ENCODE measurements at regions not wholly inside any gene's neighbourhood (a gene's known extent, or its start where the extent isn't known, plus 50 kb on each side); places are given as distances from the start of the nearest gene placed in this dataset.

GRCh38 chr15:38012894-38013293 is 78.5 kb downstream of the TMCO5A start:
- no peaks in the 10 kb centered on the region for H3K79me2 ChIP-seq (ENCODE audit: control insufficient read depth, insufficient read depth, low read length)
- intact Hi-C loops (cut with micrococcal nuclease): no loop called here
- no peak overlapping the region for H3K4me2 ChIP-seq (replicated peaks; ENCODE audit: low read depth, low read length, poor library complexity, severe bottlenecking)
- WGBS (ENCODE audit: insufficient coverage): no CpG with 5 or more reads among the region's 1 CpG
- no peaks in the 10 kb centered on the region for H3K4me1 Mint-ChIP-seq
- H3K27me3 ChIP-seq (replicated peaks in 1 of 4; ENCODE audit: control extremely low read depth in 1 of 4, control insufficient read depth in 3 of 4, insufficient read depth in 4 of 4, low read length in 3 of 4): no peaks in the 10 kb centered on the region
- H3K4me3 Mint-ChIP-seq: no peak overlapping the region
- ATAC-seq (ENCODE audit: low read depth) (no peak), DNase-seq (no peak)
- no peaks in the 10 kb centered on the region for H3K36me3 ChIP-seq (replicated peaks in 1 of 2; ENCODE audit: control extremely low read depth in 1 of 2, control insufficient read depth in 1 of 2, extremely low read depth in 1 of 2, insufficient read depth in 2 of 2, low read length in 1 of 2)
- TF ChIP-seq EZH2 (IDR thresholded peaks at IDR 0.05; ENCODE audit: borderline replicate concordance, insufficient read depth, low read depth, low read length, poor library complexity, severe bottlenecking): no peak
- TF ChIP-seq, protein P1, sequence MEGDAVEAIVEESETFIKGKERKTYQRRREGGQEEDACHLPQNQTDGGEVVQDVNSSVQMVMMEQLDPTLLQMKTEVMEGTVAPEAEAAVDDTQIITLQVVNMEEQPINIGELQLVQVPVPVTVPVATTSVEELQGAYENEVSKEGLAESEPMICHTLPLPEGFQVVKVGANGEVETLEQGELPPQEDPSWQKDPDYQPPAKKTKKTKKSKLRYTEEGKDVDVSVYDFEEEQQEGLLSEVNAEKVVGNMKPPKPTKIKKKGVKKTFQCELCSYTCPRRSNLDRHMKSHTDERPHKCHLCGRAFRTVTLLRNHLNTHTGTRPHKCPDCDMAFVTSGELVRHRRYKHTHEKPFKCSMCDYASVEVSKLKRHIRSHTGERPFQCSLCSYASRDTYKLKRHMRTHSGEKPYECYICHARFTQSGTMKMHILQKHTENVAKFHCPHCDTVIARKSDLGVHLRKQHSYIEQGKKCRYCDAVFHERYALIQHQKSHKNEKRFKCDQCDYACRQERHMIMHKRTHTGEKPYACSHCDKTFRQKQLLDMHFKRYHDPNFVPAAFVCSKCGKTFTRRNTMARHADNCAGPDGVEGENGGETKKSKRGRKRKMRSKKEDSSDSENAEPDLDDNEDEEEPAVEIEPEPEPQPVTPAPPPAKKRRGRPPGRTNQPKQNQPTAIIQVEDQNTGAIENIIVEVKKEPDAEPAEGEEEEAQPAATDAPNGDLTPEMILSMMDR (IDR thresholded peaks at IDR 0.05): no peak
- H4K20me1 ChIP-seq (ENCODE audit: control insufficient read depth, insufficient read depth, low read length, poor library complexity, severe bottlenecking): no peaks in the 10 kb centered on the region
- H3K27ac ChIP-seq (ENCODE audit: low read length in 2 of 2): no peak overlapping the region
- POLR2A ChIA-PET: no interaction called here
- no peak overlapping the region for H3K9ac ChIP-seq (ENCODE audit: low read length)
- peaks cover 4% of the 10 kb centered on the region for H3K27me3 Mint-ChIP-seq
- H3K4me1 ChIP-seq (ENCODE audit: control insufficient read depth in 2 of 2, insufficient read depth in 2 of 2, low read length in 2 of 2): no peaks in the 10 kb centered on the region
- no peak overlapping the region for H2AFZ ChIP-seq (ENCODE audit: insufficient read depth, low read depth, low read length, poor library complexity, severe bottlenecking)
- no peak overlapping the region for H3K27ac Mint-ChIP-seq
- CTCF ChIA-PET: no interaction called here
- no peaks in the 10 kb centered on the region for H3K9me3 ChIP-seq (ENCODE audit: control extremely low read depth in 1 of 3, control insufficient read depth in 2 of 3, insufficient read depth in 1 of 3, low read length in 2 of 3)
- H3K9me3 Mint-ChIP-seq (ENCODE audit: insufficient read depth): no peaks in the 10 kb centered on the region
- H3K4me3 ChIP-seq (ENCODE audit: control extremely low read depth in 1 of 5, extremely low read depth in 1 of 5, insufficient read depth in 1 of 5, low read depth in 2 of 5, low read length in 4 of 5): no peak overlapping the region

DNA sequence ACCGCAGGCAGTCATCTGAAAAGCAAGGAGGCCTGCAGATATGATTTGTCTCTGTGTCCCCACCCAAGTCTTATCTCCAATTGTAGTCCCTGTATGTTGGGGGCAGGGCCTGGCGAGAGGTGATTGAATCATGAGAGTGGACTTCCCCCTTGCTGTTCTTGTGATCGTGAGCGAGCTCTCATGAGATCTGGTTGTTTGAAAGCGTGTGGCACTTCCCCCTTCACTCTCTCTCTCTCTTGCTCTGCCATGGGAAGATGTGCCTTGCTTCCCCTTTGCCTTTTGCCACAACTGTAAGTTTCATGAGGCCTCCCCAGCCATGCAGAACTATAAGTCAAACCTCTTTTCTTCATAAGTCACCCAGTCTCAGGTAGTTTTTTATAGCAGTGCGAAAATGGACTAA is 83.3 kb downstream of the TMCO5A start:
- Mint-ChIP-seq H3K4me1 (no peaks in the 10 kb centered on the region), H3K27me3 (no peaks in the 10 kb centered on the region), H3K4me3 (no peak overlapping the region), H3K9me3 (ENCODE audit: insufficient read depth) (no peaks in the 10 kb centered on the region), H3K27ac (no peak overlapping the region)
- ChIA-PET POLR2A (no interaction called here), CTCF (no interaction called here)
- no peak overlapping the region for H2AFZ ChIP-seq (ENCODE audit: insufficient read depth, low read depth, low read length, poor library complexity, severe bottlenecking)
- H3K9ac ChIP-seq (ENCODE audit: low read length): no peak overlapping the region
- no peaks in the 10 kb centered on the region for H3K79me2 ChIP-seq (ENCODE audit: control insufficient read depth, insufficient read depth, low read length)
- DNase-seq (no peak), ATAC-seq (ENCODE audit: low read depth) (no peak)
- H3K27me3 ChIP-seq (replicated peaks in 1 of 4; ENCODE audit: control extremely low read depth in 1 of 4, control insufficient read depth in 3 of 4, insufficient read depth in 4 of 4, low read length in 3 of 4): no peaks in the 10 kb centered on the region
- no peak overlapping the region for H3K4me3 ChIP-seq (ENCODE audit: control extremely low read depth in 1 of 5, extremely low read depth in 1 of 5, insufficient read depth in 1 of 5, low read depth in 2 of 5, low read length in 4 of 5)
- H4K20me1 ChIP-seq (ENCODE audit: control insufficient read depth, insufficient read depth, low read length, poor library complexity, severe bottlenecking): no peaks in the 10 kb centered on the region
- no peaks in the 10 kb centered on the region for H3K4me1 ChIP-seq (ENCODE audit: control insufficient read depth in 2 of 2, insufficient read depth in 2 of 2, low read length in 2 of 2)
- no peak overlapping the region for H3K27ac ChIP-seq (ENCODE audit: low read length in 2 of 2)
- no peak overlapping the region for H3K4me2 ChIP-seq (replicated peaks; ENCODE audit: low read depth, low read length, poor library complexity, severe bottlenecking)
- 93% methylated on average over 2 of the region's 6 CpGs for WGBS (ENCODE audit: insufficient coverage)
- no peaks in the 10 kb centered on the region for H3K36me3 ChIP-seq (replicated peaks in 1 of 2; ENCODE audit: control extremely low read depth in 1 of 2, control insufficient read depth in 1 of 2, extremely low read depth in 1 of 2, insufficient read depth in 2 of 2, low read length in 1 of 2)
- intact Hi-C loops (cut with micrococcal nuclease): no loop called here
- TF ChIP-seq EZH2 (IDR thresholded peaks at IDR 0.05; ENCODE audit: borderline replicate concordance, insufficient read depth, low read depth, low read length, poor library complexity, severe bottlenecking): no peak
- TF ChIP-seq, protein P1 (IDR thresholded peaks at IDR 0.05): no peak
- no peaks in the 10 kb centered on the region for H3K9me3 ChIP-seq (ENCODE audit: control extremely low read depth in 1 of 3, control insufficient read depth in 2 of 3, insufficient read depth in 1 of 3, low read length in 2 of 3)
